HepG2 (cell line): ENCODE measurements at regions not wholly inside any gene's neighbourhood (a gene's known extent, or its start where the extent isn't known, plus 50 kb on each side); places are given as distances from the start of the nearest gene placed in this dataset.

Source experiments
- BHLHE40 ChIP-seq: IDR thresholded peaks from 2 replicates; pipeline ENCODE4 v1.6.1; 2011; ENCODE audit warnings: low read length, improper control_type of control experiment
- PRPF4 ChIP-seq: fragments of 200-400 bp; formaldehyde crosslinking; IDR thresholded peaks from 2 replicates; pipeline ENCODE4 v1.6.1; 2016; ENCODE audit warnings: low read length, low read depth; ENCODE audit not compliant: poor library complexity, severe bottlenecking
- TF ChIP-seq, protein P1 (sequence below): sonication (generic); formaldehyde crosslinking; IDR thresholded peaks from 2 replicates; pipeline ENCODE4 v1.9.0; 2021; ENCODE audit warnings: missing genetic modification reagents, mild to moderate bottlenecking, borderline replicate concordance
- TF ChIP-seq, protein P2 (sequence below): fragments of 450-650 bp; IDR thresholded peaks from 2 replicates; pipeline ENCODE4 v1.6.1; 2017
- TF ChIP-seq, protein P3 (sequence below): sonication (generic); formaldehyde crosslinking; IDR thresholded peaks from 2 replicates; pipeline ENCODE4 v1.4.0; 2020; ENCODE audit warnings: mild to moderate bottlenecking, missing genetic modification reagents
- TF ChIP-seq, protein P4 (sequence below): sonication (generic); formaldehyde crosslinking; IDR thresholded peaks from 2 replicates; pipeline ENCODE4 v1.4.0; 2020; ENCODE audit warnings: missing genetic modification reagents

DNA sequence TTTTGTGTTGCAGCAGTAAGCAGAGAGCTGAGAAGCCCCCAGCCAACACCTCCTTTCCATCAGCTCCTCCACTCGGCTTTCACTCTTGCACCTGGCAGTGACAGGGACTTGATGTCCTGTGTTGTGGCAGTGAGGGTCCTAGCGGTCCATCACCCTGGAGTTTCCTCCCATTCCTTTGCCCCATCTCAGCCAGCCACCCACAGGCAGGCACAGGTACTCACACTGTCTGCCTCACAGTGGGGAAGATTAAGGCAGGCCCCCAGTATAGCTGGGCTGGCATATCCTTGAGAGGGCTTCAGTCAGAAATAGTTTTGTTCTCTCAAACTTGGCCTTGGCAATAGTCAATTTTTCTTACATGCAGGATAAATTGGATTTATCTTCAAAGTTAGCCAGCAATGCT is 362.7 kb downstream of the GADD45G start (continued):
- TF ChIP-seq, protein P1, sequence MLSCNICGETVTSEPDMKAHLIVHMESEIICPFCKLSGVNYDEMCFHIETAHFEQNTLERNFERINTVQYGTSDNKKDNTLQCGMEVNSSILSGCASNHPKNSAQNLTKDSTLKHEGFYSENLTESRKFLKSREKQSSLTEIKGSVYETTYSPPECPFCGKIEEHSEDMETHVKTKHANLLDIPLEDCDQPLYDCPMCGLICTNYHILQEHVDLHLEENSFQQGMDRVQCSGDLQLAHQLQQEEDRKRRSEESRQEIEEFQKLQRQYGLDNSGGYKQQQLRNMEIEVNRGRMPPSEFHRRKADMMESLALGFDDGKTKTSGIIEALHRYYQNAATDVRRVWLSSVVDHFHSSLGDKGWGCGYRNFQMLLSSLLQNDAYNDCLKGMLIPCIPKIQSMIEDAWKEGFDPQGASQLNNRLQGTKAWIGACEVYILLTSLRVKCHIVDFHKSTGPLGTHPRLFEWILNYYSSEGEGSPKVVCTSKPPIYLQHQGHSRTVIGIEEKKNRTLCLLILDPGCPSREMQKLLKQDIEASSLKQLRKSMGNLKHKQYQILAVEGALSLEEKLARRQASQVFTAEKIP = no peak
- no peak for TF ChIP-seq BHLHE40
- TF ChIP-seq PRPF4 = no peak
- TF ChIP-seq, protein P2, sequence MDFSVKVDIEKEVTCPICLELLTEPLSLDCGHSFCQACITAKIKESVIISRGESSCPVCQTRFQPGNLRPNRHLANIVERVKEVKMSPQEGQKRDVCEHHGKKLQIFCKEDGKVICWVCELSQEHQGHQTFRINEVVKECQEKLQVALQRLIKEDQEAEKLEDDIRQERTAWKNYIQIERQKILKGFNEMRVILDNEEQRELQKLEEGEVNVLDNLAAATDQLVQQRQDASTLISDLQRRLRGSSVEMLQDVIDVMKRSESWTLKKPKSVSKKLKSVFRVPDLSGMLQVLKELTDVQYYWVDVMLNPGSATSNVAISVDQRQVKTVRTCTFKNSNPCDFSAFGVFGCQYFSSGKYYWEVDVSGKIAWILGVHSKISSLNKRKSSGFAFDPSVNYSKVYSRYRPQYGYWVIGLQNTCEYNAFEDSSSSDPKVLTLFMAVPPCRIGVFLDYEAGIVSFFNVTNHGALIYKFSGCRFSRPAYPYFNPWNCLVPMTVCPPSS = no peak
- TF ChIP-seq, protein P3, sequence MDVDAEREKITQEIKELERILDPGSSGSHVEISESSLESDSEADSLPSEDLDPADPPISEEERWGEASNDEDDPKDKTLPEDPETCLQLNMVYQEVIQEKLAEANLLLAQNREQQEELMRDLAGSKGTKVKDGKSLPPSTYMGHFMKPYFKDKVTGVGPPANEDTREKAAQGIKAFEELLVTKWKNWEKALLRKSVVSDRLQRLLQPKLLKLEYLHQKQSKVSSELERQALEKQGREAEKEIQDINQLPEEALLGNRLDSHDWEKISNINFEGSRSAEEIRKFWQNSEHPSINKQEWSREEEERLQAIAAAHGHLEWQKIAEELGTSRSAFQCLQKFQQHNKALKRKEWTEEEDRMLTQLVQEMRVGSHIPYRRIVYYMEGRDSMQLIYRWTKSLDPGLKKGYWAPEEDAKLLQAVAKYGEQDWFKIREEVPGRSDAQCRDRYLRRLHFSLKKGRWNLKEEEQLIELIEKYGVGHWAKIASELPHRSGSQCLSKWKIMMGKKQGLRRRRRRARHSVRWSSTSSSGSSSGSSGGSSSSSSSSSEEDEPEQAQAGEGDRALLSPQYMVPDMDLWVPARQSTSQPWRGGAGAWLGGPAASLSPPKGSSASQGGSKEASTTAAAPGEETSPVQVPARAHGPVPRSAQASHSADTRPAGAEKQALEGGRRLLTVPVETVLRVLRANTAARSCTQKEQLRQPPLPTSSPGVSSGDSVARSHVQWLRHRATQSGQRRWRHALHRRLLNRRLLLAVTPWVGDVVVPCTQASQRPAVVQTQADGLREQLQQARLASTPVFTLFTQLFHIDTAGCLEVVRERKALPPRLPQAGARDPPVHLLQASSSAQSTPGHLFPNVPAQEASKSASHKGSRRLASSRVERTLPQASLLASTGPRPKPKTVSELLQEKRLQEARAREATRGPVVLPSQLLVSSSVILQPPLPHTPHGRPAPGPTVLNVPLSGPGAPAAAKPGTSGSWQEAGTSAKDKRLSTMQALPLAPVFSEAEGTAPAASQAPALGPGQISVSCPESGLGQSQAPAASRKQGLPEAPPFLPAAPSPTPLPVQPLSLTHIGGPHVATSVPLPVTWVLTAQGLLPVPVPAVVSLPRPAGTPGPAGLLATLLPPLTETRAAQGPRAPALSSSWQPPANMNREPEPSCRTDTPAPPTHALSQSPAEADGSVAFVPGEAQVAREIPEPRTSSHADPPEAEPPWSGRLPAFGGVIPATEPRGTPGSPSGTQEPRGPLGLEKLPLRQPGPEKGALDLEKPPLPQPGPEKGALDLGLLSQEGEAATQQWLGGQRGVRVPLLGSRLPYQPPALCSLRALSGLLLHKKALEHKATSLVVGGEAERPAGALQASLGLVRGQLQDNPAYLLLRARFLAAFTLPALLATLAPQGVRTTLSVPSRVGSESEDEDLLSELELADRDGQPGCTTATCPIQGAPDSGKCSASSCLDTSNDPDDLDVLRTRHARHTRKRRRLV = no peak
- TF ChIP-seq, protein P4, sequence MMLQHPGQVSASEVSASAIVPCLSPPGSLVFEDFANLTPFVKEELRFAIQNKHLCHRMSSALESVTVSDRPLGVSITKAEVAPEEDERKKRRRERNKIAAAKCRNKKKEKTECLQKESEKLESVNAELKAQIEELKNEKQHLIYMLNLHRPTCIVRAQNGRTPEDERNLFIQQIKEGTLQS = no peak
